Neural cell (in vitro differentiated cells): ENCODE measurements at regions not wholly inside any gene's neighbourhood (a gene's known extent, or its start where the extent isn't known, plus 50 kb on each side); places are given as distances from the start of the nearest gene placed in this dataset.
"Not testable (repeated sequence)": the region's sequence is repeated elsewhere in the genome, so short reads cannot be mapped to it uniquely, and the experiment has no call there.

Experiments used
- EP300 ChIP-seq: fragments of 450-650 bp; conservative IDR thresholded peaks from 2 replicates; pipeline ENCODE4 v1.6.1; 2014; ENCODE audit warnings: antibody characterized with exemption, mild to moderate bottlenecking, moderate library complexity; ENCODE audit not compliant: poor library complexity, severe bottlenecking
- EZH2 ChIP-seq: fragments of 200-600, 300-800 bp; shearing (Covaris generic), sonication (generic); IDR thresholded peaks from 2 replicates; pipeline ENCODE4 v1.6.1; 2014; ENCODE audit warnings: antibody characterized with exemption, low read length, borderline replicate concordance, mild to moderate bottlenecking; ENCODE audit not compliant: insufficient read depth, poor library complexity, severe bottlenecking
- TF ChIP-seq, protein P1 (sequence below): fragments of 450-650 bp; IDR thresholded peaks from 2 replicates; pipeline ENCODE4 v1.5.1; 2014; ENCODE audit warnings: antibody characterized with exemption, mild to moderate bottlenecking, moderate library complexity; ENCODE audit not compliant: poor library complexity, severe bottlenecking

DNA sequence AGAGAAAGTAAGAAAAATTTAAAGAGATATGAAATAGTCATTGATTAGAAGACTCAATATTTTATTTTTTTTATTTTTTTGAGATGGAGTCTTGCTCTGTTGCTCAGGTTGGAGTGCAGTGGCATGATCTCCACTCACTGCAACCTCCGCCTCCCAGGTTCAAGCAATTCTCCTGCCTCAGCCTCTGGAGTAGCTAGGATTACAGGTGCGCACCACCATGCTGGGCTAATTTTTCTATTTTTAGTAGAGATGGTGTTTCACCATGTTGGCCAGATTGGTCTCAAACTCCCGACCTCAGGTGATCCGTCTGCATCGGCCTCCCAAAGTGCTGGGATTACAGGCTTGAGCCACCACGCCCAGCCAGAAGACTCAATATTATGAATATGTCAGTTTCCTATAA is 672.6 kb downstream of the UQCRFS1 start:
- TF ChIP-seq, protein P1, sequence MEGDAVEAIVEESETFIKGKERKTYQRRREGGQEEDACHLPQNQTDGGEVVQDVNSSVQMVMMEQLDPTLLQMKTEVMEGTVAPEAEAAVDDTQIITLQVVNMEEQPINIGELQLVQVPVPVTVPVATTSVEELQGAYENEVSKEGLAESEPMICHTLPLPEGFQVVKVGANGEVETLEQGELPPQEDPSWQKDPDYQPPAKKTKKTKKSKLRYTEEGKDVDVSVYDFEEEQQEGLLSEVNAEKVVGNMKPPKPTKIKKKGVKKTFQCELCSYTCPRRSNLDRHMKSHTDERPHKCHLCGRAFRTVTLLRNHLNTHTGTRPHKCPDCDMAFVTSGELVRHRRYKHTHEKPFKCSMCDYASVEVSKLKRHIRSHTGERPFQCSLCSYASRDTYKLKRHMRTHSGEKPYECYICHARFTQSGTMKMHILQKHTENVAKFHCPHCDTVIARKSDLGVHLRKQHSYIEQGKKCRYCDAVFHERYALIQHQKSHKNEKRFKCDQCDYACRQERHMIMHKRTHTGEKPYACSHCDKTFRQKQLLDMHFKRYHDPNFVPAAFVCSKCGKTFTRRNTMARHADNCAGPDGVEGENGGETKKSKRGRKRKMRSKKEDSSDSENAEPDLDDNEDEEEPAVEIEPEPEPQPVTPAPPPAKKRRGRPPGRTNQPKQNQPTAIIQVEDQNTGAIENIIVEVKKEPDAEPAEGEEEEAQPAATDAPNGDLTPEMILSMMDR = not testable (repeated sequence)
- TF ChIP-seq EZH2, EP300: not testable (repeated sequence)
